GM12878 (cell line): ENCODE measurements at regions not wholly inside any gene's neighbourhood (a gene's known extent, or its start where the extent isn't known, plus 50 kb on each side); places are given as distances from the start of the nearest gene placed in this dataset.

Experiments
- ATAC-seq: fragments of 200-7000 bp; cut with Tn5 transposase; 3 replicates; pipeline ENCODE4 v1.9.1; 2020; ENCODE audit warnings: mild to moderate bottlenecking, moderate library complexity
- BruUV-seq: library from RNA; stranded (reverse); fragments of 400-500 nt; replicated peaks from 2 replicates; lab custom pipeline; 2021; lab: Mats Ljungman, UMichigan
- CTCF ChIA-PET: fragments of 300-600 bp; sonication (Branson Sonifier 250); formaldehyde crosslinking; extraction: SDS; loops from one replicate; lab custom pipeline; 2021; ENCODE audit warnings: inconsistent platforms; lab: Yijun Ruan, JAX
- POLR2A ChIA-PET: fragments of 350-600 bp; formaldehyde crosslinking; extraction: SDS; loops from one replicate; lab custom pipeline; 2021; ENCODE audit warnings: inconsistent platforms; lab: Charles Lee
- RAD21 ChIA-PET: fragments of 300-600 bp; sonication (Branson Sonifier 250); formaldehyde crosslinking; loops from one replicate; lab custom pipeline; 2023; ENCODE audit warnings: antibody characterized with exemption; ENCODE audit not compliant: unreplicated experiment; lab: Charles Lee
- SMC1A ChIA-PET: fragments of 300-600 bp; sonication (Branson Sonifier 250); formaldehyde crosslinking; loops from one replicate; lab custom pipeline; 2023; ENCODE audit not compliant: unreplicated experiment, uncharacterized antibody; lab: Charles Lee
- DNase-seq: peaks from one replicate; pipeline ENCODE4 v3.0.0-alpha.2; 2011; ENCODE audit warnings: low read depth, low spot score
- FAIRE-seq: peaks from 3 replicates; lab custom pipeline; 2011; peaks lifted over from hg19 to GRCh38; lab: Jason Lieb, UNC
- H2AFZ ChIP-seq: 2 replicates; pipeline ENCODE4 v1.6.0; 2011; ENCODE audit warnings: low read depth, low read length, control low read depth; ENCODE audit not compliant: control insufficient read depth
- H3K27ac ChIP-seq: 2 replicates; pipeline ENCODE4 v1.5.1; 2011; ENCODE audit warnings: control low read depth; ENCODE audit not compliant: control insufficient read depth, insufficient read depth
- H3K27me3 ChIP-seq, 2 experiments: replicated peaks in 1 of 2; 2 replicates each; pipeline versions ENCODE4 v1.6.0 to v1.6.1; 2011; ENCODE audit warnings: low read length in 1 of 2; ENCODE audit not compliant: control insufficient read depth in 2 of 2, insufficient read depth in 2 of 2
- H3K36me3 ChIP-seq, 2 experiments: 2 replicates each; pipeline ENCODE4 v1.5.1; 2011; ENCODE audit warnings: low read length in 1 of 2; ENCODE audit not compliant: control insufficient read depth in 2 of 2, insufficient read depth in 2 of 2
- H3K4me1 ChIP-seq: 2 replicates; pipeline ENCODE4 v1.6.1; 2011; ENCODE audit warnings: mild to moderate bottlenecking, low read length, moderate library complexity, mixed read lengths; ENCODE audit not compliant: control insufficient read depth, insufficient read depth
- H3K4me2 ChIP-seq: 2 replicates; pipeline ENCODE4 v1.6.0; 2011; ENCODE audit warnings: control low read depth; ENCODE audit not compliant: control insufficient read depth, insufficient read depth
- H3K4me3 ChIP-seq: fragments of 200-600 bp; sonication (generic); 2 replicates; pipeline ENCODE4 v1.5.1; 2016
- H3K79me2 ChIP-seq: 2 replicates; pipeline ENCODE4 v1.6.0; 2011; ENCODE audit warnings: low read length; ENCODE audit not compliant: control insufficient read depth, insufficient read depth
- H3K9ac ChIP-seq: 2 replicates; pipeline ENCODE4 v1.8.0; 2011; ENCODE audit warnings: low read length, control low read depth, mixed read lengths; ENCODE audit not compliant: control insufficient read depth, insufficient read depth
- H3K9me3 ChIP-seq: replicated peaks from 3 replicates; pipeline ENCODE4 v1.5.1; 2011; ENCODE audit warnings: mild to moderate bottlenecking, low read length; ENCODE audit not compliant: control insufficient read depth, insufficient read depth
- H4K20me1 ChIP-seq: 2 replicates; pipeline ENCODE4 v1.6.0; 2011; ENCODE audit not compliant: control insufficient read depth, insufficient read depth
- CBFB ChIP-seq: IDR thresholded peaks from 2 replicates; pipeline ENCODE4 v1.6.1; 2016; ENCODE audit warnings: antibody characterized with exemption, low read depth
- IKZF1 ChIP-seq: fragments of 450-650 bp; conservative IDR thresholded peaks from 2 replicates; pipeline ENCODE4 v1.6.1; 2017; ENCODE audit warnings: antibody characterized with exemption, mild to moderate bottlenecking
- IRF4 ChIP-seq: IDR thresholded peaks from 2 replicates; pipeline ENCODE4 v1.6.1; 2011; ENCODE audit warnings: low read depth, low read length
- MAX ChIP-seq: IDR thresholded peaks from 2 replicates; pipeline ENCODE4 v1.6.1; 2012; ENCODE audit warnings: low read depth, low read length, improper control_type of control experiment
- MYB ChIP-seq: fragments of 150-350 bp; IDR thresholded peaks from 2 replicates; pipeline ENCODE4 v1.6.1; 2014; ENCODE audit warnings: mild to moderate bottlenecking, low read depth, low read length, borderline replicate concordance
- NBN ChIP-seq: fragments of 450-650 bp; IDR thresholded peaks from 2 replicates; pipeline ENCODE4 v1.6.1; 2016
- NR2C1 ChIP-seq: fragments of 450-650 bp; IDR thresholded peaks from 2 replicates; pipeline ENCODE4 v1.6.1; 2017; ENCODE audit warnings: antibody characterized with exemption, mild to moderate bottlenecking, moderate library complexity
- RFX5 ChIP-seq: IDR thresholded peaks from 2 replicates; pipeline ENCODE4 v1.6.1; 2011; ENCODE audit warnings: low read depth, low read length, improper control_type of control experiment
- SREBF1 ChIP-seq: IDR thresholded peaks from 2 replicates; pipeline ENCODE4 v1.6.1; 2012; ENCODE audit warnings: mild to moderate bottlenecking, low read length
- TAF1 ChIP-seq: IDR thresholded peaks from 2 replicates; pipeline ENCODE4 v1.6.1; 2011; ENCODE audit warnings: mild to moderate bottlenecking, low read depth, low read length, borderline replicate concordance
- WRNIP1 ChIP-seq: IDR thresholded peaks from 2 replicates; pipeline ENCODE4 v1.6.1; 2011; ENCODE audit warnings: low read depth, low read length, improper control_type of control experiment, borderline replicate concordance
- ZBED1 ChIP-seq: IDR thresholded peaks from 2 replicates; pipeline ENCODE4 v1.6.1; 2016; ENCODE audit warnings: borderline replicate concordance
- ZBTB4 ChIP-seq: fragments of 450-650 bp; formaldehyde crosslinking; IDR thresholded peaks from 2 replicates; pipeline ENCODE4 v1.4.0; 2022; ENCODE audit warnings: mild to moderate bottlenecking, moderate library complexity
- ZNF24 ChIP-seq: fragments of 450-650 bp; IDR thresholded peaks from 2 replicates; pipeline ENCODE4 v1.6.1; 2017; ENCODE audit warnings: antibody characterized with exemption, mild to moderate bottlenecking
- ZNF274 ChIP-seq: IDR thresholded peaks from one replicate; pipeline ENCODE4 v1.8.0; 2011; ENCODE audit not compliant: insufficient read length, insufficient read depth
- whole genome bisulfite sequencing: methylation state at CpG from one replicate; pipeline ENCODE4 v1.1.6; 2016; ENCODE audit warnings: low lambda C conversion rate; ENCODE audit not compliant: insufficient replicate concordance, insufficient coverage; ENCODE audit errors: missing lambda C conversion rate; 5-methylcytosine and 5-hydroxymethylcytosine counted together
- in situ Hi-C: fragments of 300-500 bp; cut with MboI; formaldehyde crosslinking; loops from 9 replicates; pipeline ENCODE4 v1.14.3; 2018; ENCODE audit warnings: mixed read lengths
- intact Hi-C: fragments of 100-400 bp; cut with micrococcal nuclease; formaldehyde crosslinking; loops from one replicate; pipeline ENCODE4 v1.14.2; 2022; ENCODE audit not compliant: unreplicated experiment
- TF ChIP-seq, protein P1 (sequence below): fragments of 450-650 bp; IDR thresholded peaks from 2 replicates; pipeline ENCODE4 v1.6.1; 2014; ENCODE audit warnings: mild to moderate bottlenecking
- TF ChIP-seq, protein P2 (sequence below): fragments of 450-650 bp; IDR thresholded peaks from 2 replicates; pipeline ENCODE4 v1.6.1; 2017; ENCODE audit warnings: mild to moderate bottlenecking, moderate library complexity

- no peaks in the 10 kb centered on the region for H4K20me1 ChIP-seq
- no peak for ATAC-seq
- SMC1A ChIA-PET, result no interaction called here
- POLR2A ChIA-PET, result no interaction called here
- TF ChIP-seq, protein P1, sequence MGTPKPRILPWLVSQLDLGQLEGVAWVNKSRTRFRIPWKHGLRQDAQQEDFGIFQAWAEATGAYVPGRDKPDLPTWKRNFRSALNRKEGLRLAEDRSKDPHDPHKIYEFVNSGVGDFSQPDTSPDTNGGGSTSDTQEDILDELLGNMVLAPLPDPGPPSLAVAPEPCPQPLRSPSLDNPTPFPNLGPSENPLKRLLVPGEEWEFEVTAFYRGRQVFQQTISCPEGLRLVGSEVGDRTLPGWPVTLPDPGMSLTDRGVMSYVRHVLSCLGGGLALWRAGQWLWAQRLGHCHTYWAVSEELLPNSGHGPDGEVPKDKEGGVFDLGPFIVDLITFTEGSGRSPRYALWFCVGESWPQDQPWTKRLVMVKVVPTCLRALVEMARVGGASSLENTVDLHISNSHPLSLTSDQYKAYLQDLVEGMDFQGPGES, result no peak
- TF ChIP-seq RFX5, result no peak
- no peak for TF ChIP-seq MAX
- no peak for TF ChIP-seq ZBTB4
- no peak for TF ChIP-seq NBN
- TF ChIP-seq TAF1, result no peak
- no peak for TF ChIP-seq MYB
- no peak for TF ChIP-seq IRF4
- no peak for TF ChIP-seq IKZF1
- no peak for TF ChIP-seq NR2C1
- TF ChIP-seq, protein P2, sequence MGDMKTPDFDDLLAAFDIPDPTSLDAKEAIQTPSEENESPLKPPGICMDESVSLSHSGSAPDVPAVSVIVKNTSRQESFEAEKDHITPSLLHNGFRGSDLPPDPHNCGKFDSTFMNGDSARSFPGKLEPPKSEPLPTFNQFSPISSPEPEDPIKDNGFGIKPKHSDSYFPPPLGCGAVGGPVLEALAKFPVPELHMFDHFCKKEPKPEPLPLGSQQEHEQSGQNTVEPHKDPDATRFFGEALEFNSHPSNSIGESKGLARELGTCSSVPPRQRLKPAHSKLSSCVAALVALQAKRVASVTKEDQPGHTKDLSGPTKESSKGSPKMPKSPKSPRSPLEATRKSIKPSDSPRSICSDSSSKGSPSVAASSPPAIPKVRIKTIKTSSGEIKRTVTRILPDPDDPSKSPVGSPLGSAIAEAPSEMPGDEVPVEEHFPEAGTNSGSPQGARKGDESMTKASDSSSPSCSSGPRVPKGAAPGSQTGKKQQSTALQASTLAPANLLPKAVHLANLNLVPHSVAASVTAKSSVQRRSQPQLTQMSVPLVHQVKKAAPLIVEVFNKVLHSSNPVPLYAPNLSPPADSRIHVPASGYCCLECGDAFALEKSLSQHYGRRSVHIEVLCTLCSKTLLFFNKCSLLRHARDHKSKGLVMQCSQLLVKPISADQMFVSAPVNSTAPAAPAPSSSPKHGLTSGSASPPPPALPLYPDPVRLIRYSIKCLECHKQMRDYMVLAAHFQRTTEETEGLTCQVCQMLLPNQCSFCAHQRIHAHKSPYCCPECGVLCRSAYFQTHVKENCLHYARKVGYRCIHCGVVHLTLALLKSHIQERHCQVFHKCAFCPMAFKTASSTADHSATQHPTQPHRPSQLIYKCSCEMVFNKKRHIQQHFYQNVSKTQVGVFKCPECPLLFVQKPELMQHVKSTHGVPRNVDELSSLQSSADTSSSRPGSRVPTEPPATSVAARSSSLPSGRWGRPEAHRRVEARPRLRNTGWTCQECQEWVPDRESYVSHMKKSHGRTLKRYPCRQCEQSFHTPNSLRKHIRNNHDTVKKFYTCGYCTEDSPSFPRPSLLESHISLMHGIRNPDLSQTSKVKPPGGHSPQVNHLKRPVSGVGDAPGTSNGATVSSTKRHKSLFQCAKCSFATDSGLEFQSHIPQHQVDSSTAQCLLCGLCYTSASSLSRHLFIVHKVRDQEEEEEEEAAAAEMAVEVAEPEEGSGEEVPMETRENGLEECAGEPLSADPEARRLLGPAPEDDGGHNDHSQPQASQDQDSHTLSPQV, result no peak
- no peak for TF ChIP-seq SREBF1
- no peak for TF ChIP-seq WRNIP1
- TF ChIP-seq CBFB, result no peak
- no peak for TF ChIP-seq ZBED1
- TF ChIP-seq ZNF274, result no peak
- no peak for TF ChIP-seq ZNF24
- TF ChIP-seq, all 136 proteins: peak for 0
- Histone ChIP-seq H3K36me3 (no peaks in the 10 kb centered on the region), H3K27me3 (peaks cover 2 to 6% of the 10 kb centered on the region in 2 experiments; a peak in 3 of 4 replicates), H3K4me1 (no peaks in the 10 kb centered on the region), H3K27ac (no peak overlapping the region), H3K79me2 (no peaks in the 10 kb centered on the region), H3K4me2 (no peak overlapping the region), H3K4me3 (no peak overlapping the region), H2AFZ (no peak overlapping the region), H3K9ac (no peak overlapping the region), H3K9me3 (no peaks in the 10 kb centered on the region)
- FAIRE-seq, result no peak
- 26% methylated on average over 2 of the region's 2 CpGs for whole genome bisulfite sequencing
- BruUV-seq, result no TSS peak
- CTCF ChIA-PET, result interaction anchor here (1.3 kb wide), 1 partner anchor 11 kb away, joined by 3 read pairs; no protein-coding TSS in a partner anchor
- in situ Hi-C loops (no loop called here), intact Hi-C loops (no loop called here)
- RAD21 ChIA-PET, result no interaction called here
- no peak for DNase-seq
Observed at GRCh38 chr7:156438011-156438410, 202.6 kb upstream of the RNF32 start.
